ENCODE measurements at regions not wholly inside any gene's neighbourhood (a gene's known extent, or its start where the extent isn't known, plus 50 kb on each side); places are given as distances from the start of the nearest gene placed in this dataset.
A peak's percentile ranks its signal among the peaks of the same experiment; 100 is the strongest.
"Not testable (repeated sequence)": the region's sequence is repeated elsewhere in the genome, so short reads cannot be mapped to it uniquely, and the experiment has no call there.

DNA sequence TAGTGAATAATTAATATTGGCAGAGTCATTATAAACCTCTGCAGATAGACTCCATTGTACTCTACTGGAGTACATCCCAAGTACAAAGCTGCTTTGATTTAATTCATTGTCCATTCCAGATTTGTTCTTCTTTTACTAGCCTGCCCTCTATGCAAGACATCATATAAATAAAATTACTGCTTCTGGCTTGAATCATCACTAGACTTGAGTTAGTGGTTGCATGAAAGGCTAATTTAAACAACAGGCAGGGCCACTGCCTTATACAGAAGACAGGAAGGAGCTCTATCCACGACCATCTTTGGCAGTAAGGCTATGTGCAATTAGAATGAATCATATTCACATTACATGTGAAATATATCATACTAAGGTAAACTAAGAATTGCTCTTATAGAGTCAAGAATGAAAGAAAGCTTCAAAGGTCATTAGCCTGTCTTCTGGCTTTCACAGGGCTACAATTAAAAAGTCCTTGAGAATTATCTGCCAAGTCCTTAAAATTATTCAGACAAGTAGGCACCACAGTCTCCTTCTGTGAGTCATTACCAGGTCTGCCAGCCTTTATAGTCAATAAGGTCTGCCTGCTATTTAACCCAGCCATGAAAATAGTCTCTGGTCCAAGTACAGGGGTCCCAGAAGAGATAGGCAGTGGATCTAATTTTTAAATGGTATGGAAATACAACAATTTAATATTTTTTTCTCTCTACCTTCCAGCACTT is 631.8 kb downstream of the TMTC2 start:
- no peak for DNase-seq

DNA sequence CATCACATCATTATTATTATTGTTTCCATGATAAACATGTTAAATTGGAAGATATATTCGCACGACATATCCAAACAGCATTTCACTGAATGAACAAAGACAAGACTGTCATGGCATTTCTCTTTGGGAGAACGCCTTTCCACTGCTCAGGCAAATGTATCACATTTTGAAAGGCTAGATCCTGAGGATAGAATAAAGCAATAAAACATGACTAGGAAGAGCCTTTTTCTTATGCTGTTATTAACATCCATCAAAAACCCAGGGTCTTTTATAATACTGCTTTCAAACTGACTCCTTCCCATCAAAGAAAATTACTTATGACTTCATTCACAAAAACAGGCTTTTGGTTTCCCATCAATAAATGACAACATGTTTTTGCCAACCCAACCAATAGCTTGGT is 630.9 kb downstream of the TMTC2 start:
- no peak for DNase-seq

DNA sequence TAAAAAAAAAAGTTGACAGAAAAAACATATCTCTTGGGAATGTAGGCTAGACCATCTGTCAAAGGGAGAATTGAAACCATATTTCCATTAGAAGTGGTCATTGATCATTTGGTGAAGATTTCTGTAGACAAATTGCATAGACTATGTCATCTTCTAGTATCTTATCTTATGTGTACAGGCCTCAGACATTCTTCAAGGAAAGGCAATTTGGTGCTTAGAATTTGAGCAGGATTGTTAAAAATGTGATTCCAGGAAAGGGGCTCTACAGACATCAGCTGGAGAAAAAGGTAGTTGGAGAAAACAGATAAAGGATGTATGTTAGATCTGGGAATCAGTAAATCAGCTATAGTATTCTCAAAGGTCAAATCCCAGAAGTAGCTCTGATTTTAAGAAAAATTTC is 627.1 kb downstream of the TMTC2 start:
- no peak for DNase-seq

DNA sequence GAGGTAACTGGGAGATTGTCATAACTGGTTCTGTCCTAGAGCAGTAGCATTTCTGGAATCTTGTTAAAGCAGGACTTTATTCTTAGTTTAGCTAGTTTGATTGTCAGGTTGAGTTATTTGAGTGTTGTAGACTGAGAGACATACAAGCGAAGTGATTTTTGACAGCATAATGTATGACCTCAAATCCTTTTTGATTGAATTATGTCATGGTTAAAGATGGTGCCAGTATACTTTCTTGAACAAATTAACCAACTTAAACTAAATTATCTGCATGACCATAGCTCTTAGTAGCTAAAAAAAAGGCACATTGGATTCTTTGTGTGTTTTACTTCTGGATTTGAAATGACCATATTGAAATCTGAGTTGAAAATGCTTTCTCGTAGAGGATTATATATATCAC is 626.6 kb downstream of the TMTC2 start:
- DNase-seq: no peak

DNA sequence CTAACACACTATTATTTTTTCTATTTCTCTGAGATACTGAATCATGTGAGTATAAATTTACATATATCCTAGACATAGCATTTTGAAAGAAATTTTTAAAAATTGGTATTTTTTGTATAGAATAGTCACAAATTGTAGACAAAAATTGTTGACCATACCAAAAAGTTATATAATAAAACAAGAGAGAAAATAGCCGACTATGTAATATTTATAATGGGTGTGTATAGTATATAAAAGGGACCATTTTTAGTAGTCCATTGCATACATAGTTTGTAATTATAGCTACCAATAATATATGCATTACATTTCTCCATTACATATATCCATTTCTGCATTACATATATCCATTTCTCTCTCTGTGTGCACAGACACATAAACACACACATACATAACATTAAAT is 590.2 kb downstream of the TMTC2 start:
- DNase-seq: no peak

DNA sequence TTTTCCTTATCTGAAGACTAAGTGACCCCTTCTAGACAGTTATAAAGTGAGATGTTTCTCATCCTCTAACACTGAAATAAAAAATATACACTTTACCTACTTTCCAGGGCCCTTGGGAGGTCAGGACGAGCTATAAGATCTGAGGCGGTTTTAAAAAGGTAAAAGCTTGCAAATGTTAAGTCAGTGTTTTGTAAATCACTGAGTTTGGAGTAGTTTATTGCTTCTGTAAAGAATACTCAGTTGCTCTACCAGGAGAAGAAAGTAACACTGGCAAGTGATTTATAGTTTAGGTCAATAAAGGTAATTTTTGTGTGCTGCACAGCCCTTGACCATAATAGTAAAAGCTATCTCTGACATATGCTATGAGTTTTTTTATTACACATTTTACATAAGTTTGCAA is 584.5 kb downstream of the TMTC2 start:
- no peak for DNase-seq

DNA sequence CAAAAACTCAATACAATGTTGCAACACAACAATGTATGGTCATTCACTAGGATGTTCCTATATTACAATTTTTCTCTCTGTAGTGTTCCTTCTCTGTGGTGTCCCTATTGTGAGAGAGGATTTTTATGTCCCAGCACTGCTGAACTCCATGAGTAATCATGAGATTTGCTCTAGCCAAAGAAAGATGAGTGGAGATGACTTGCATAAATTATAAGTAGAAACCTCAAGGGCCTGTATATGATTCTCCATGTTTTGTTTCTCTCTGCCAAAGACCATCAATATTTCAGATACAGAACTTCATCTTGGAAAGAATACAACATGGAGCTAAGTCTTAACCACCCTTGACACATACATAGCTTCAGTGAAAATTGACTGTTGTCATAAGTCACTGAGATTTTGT is 579.1 kb downstream of the TMTC2 start:
- no peak for DNase-seq

DNA sequence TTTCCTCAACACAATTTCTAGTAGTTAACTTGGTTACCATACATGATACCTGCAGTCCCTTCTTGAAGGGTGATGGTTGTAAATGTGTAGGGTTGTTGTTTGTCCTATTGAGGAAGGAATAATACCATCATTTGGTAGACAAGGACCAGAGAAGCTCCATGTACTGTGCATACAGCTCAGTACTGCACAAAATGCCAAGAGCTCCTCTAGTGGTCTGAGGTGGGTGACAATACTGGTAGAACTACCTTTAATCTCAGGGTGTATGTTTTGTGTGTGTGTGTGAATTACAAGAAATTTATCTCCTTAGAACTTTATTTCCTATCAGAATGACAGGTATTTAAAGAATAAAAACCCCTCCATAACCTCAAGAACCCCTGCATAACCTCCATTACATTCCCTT is 575.3 kb downstream of the TMTC2 start:
- peak in 1 of 4 experiments; percentile 2 for DNase-seq

DNA sequence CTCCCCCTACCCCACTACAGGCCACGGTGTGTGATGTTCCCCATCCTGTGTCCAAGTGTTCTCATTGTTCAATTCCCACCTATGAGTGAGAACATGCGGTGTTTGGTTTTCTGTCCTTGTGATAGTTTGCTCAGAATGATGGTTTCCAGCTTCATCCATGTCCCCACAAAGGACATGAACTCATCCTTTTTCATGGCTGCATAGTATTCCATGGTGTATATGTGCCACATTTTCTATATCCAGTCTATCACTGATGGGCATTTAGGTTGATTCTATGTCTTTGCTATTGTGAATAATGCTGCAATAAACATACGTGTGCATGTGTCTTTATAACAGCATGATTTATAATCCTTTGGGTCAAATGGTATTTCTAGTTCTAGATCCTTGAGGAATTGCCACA is 573.4 kb downstream of the TMTC2 start:
- DNase-seq: not testable (repeated sequence)

DNA sequence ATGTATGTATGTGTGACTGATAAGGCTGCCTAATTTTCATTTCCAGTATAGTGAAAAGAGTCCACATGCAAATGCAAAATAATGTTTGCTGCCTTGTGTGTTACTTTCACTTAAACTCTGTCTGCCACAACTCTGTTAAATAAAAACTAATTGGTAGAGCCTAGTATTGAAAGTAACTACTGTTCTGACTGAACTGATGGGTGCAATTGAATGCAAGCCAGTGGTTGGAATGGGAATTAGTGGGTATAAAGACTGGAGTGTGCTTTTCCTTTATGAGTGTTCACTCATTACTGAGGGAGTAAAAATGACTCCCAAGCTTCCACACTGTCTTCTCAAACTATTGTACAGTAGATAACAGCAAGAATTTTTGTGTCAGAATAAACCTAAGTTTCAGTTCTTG is 571.0 kb downstream of the TMTC2 start:
- DNase-seq: no peak

DNA sequence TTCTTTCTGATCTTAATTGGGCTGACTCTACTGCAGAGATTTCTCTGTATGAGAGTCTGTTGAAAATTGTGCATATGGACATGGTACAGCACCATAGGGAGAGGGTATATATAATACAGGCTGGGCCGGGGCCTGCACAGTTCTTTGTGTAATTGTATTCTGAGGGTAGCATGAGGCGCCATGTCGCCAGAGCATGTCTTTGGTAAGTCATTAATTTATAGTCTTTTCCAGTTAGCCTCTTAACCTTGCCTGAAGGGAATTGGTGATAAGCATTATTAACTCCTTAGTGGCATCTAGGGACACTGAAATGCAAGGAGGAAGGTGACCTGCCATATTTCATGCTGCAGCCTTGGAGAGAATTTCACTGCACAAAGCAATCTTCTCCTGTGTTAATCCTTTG is 569.9 kb downstream of the TMTC2 start:
- DNase-seq: no peak

DNA sequence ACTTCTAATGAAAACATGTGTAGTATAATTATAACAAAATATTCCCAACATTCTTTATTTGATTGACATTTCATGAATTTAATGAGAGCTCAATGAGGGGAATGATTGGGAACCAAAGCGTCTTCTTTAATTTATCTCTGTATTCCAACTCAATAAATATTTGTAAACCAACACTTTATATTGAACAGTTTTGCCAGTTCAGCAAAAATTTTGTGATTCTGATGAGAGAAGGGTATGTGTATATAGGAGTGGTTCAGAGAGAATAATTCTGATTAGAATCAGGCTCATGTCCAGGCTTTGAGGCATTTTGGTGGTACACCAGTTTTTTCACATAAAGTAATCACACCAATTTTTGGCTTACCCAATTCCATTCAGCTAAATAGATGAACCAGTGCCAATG is 564.2 kb downstream of the TMTC2 start:
- no peak for DNase-seq

DNA sequence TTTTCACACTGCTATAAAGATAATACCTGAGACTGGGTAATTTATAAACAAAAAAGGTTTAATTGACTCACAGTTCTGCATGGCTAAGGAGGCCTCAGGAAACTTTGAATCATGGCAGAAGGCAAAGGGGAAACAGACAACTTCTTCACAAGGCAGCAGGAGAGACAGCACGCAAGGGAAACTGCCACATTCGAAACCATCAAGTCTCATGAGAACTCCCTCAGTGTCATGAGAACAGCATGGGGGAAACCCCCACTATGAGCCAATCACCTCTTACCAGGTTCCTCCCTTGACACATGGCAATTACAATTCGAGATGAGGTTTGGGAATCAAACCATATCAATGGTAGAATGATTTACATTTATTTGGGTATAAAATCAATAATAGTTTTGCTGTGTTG is 558.5 kb downstream of the TMTC2 start:
- DNase-seq: no peak

DNA sequence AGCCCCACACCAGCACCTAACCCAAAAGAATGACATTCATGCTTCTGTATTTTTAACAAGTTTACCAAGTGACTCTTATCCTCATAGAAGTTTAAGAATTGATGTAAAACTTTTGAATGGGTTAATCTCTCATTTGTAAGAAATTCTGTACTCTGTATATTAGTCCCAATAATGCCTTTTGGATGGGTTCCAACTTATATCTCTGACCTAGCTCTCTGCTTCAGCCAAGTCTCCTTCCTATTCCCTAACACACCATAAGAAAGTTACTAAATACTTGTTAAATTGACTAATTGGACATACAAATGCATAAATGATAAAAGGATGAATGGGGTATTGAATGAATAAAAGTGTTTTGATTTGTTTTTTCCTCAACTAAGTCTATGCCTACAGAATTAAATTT is 557.3 kb downstream of the TMTC2 start:
- no peak for DNase-seq

DNA sequence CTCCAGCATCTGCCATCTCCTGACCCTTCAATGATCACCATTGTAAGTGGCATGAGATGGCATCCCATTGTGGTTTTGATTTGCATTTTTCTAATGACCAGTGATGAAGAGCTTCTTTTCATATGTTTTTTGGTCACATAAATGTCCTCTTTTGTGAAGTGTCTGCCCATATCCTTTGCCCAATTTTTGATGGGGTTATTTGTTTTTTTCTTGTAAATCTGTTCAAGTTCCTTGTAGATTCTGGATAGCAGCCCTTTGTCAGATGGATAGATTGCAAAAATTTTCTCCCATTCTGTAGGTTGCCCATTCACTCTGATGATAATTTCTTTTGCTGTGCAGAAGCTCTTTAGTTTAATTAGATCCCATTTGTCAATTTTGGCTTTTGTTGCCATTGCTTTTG is 547.3 kb downstream of the TMTC2 start:
- not testable (repeated sequence) for DNase-seq

DNA sequence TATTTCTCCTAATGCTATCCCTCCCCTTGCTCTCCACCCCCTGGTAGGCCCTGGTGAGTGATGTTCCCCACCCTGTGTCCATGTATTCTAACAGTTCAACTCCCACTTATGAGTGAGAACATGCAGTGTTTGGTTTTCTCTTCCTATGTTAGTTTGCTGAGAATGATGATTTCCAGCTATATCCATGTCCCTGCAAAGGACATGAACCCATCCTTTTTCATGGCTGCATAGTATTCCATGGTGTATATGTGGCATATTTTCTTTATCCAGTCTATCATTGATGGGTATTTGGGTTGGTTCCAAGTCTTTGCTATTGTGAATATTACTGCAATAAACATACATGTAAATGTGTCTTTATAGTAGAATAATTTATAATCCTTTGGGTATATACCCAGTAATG is 540.3 kb downstream of the TMTC2 start:
- not testable (repeated sequence) for DNase-seq

DNA sequence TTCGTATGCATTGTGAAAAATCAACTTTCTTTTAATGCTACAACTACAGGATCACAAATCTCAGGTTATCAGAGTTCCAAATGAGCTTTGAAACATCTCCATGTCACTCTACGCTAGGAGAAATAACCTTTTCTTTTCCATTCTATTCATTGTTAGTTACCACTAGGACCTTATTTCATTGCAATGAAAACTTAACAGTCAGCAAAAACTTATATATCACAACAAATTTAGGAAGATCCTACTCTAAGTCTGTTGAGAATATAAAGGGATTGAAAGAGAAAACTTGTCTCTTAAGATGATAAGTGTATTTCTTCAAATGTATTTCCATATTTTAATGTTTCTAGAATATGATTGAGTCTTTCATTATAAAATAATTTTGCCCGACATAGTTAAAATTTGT is 539.1 kb downstream of the TMTC2 start:
- no peak for DNase-seq

DNA sequence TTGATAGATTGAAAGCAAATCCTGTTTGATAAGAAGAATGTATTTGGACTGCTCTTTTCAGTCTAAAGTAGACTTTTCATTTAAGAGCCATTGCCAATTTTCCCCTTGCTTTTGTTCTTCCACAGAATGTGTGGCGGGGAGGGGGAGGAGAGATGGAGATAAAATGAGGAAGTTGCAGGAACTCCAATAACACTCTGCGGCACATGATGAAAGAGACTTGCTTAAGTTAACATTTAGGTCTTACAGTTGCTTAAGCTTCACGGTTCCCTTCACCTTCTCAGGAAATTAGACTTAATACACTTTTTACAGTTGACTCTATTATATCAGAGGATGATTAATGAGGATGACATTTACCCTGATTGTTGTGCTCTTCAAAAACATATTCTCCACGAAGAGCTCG is 537.3 kb downstream of the TMTC2 start:
- DNase-seq: peak; percentile 28 to 65 (median 52)

DNA sequence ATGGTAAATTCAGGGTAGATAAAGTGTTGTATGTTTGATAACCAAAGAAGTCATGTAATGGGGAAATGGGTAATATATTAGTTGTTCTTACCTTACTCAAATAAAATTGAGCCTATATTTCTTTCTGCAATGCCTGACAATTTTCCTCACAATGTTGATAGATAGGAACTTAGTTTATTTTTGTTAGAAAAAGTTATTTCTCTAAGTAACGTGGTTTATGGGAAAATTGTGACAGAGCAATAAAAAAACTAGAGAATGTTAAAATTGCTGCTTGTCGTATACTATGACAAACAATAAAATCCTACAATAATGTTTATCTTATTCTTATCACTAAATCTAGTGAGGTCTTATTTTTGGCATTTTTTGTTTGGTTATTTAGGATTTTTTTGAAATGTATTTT is 534.1 kb downstream of the TMTC2 start:
- no peak for DNase-seq

DNA sequence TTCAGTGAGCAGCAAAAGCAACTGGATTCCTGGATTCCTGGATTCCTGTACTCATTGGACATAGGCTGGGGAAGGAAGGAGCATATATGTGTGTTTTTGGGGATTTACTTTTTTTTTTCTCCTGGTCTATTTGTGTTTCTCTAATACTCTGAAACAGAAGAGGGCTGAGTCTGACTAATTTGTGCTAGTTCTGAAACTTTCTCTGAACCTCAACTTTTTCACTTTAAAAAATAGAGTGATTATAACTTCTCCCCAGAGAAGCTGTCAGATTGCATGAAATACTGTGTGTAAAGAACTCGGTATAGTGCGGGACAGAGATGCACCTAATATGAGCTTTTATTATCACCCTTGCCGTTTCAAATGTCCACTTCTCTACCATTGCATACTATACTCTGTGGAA is 529.5 kb downstream of the TMTC2 start:
- DNase-seq: no peak

DNA sequence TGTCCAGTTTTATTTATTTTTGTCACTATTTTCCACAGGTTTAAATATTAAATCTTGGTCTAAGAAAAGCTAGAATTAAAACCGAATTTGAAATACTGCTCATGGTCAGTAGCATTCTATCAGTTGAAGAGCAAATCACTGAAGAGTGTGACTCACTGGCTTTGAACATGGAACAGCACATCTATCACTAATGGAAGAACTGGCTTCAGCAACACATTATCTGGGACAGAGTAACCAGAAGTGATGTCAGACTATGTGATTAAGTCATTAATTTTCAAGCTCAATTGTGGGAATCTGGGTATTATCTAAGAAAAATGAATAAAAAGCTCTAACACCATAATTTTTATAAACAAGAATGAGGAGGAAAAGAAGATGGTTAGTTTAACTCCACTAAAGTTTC is 527.5 kb downstream of the TMTC2 start:
- DNase-seq: no peak

DNA sequence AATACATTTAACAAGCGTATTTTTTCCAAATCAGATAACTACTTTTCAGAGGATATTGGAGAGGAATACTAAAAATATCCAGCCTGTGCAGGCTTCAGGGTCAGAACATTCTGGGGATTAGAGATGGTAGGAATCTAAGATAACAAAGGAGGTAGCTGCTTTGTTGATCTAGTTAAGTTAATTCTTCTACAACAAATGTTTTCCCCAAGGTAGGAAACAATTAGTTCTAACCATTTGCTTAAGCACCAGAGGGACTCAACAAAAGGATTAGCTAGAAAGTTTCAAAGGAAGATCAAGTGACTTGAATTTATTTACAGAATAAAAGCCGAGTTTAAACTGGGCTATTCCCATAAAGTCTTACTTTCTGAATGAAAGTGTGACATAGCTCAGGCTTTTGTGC is 524.2 kb downstream of the TMTC2 start:
- no peak for DNase-seq

DNA sequence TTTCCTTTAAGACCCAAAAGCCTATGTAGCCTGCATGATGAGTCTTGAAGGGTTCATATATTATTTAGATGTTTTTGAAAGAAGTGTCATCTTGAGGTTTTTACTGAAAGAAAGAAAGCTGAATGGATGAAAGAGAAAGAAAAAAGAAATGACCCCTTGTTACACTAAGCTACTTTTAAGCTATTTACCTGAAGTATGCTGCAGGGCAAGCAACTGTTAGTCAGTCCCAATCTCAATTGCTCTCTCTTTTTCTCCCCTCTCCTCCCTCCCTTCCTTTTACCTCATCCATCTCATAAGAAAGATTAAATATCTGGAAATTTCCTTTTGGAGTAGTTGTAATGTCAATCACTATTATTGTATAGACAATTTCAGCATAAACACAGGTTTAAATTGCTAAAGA is 512.4 kb downstream of the TMTC2 start:
- DNase-seq: no peak

DNA sequence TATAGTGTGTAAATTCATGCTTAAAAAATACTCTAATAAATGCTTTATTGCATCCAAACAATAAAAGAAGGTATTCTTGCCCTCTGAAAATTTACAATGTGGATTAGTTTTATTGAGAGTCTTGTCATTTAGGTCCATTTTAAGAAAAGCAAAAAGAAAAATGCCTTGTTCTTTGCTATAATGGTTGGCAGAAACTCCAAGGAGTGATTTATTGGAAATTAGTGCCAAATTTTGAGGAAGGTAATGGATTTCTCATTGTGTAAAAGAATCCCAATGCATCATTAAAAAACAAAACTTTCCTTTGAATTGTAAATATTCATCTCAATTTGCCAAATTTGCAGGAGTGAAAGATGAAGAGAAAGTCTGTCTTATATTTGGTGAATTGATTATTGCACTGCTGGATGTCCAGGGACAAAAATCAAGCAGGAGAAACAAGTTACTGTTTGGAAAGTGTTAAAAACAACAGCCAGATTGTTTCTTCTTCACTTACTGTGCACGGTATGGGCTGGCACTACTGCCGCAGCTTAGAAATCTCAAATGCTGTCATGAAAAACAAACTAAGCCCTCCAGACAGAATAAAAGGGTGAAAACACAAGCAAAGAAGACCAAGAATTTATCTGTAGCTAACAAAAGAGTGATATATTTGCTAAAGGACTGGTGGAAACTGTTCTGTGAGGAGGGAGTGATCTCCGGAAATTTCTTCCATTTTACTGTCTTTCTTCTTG is 511.7 kb downstream of the TMTC2 start:
- DNase-seq: no peak

DNA sequence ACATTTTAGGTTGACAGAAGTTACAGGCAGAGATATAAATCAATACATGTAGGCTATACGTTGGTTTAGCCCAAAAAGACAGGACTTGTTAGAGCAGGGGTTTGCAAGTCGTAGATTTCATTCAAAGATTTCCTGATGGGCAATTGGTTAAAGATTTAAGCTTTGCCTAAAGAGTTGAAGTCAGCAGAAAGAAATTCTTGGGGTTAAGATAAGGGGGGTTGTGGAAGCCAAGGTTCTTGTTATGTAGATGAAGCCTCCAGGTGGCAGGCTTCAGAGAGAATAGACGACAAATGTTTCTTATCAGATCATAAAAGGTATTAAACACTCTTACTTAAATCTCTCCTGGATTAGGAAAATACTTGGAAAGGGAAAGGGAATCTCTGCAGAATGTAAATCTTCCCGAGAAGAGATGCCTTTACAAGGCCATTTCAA is 510.8 kb downstream of the TMTC2 start:
- DNase-seq: no peak

All from suppressor macrophage (primary cell).